ENCODE measurements at regions not wholly inside any gene's neighbourhood (a gene's known extent, or its start where the extent isn't known, plus 50 kb on each side); places are given as distances from the start of the nearest gene placed in this dataset.

DNA sequence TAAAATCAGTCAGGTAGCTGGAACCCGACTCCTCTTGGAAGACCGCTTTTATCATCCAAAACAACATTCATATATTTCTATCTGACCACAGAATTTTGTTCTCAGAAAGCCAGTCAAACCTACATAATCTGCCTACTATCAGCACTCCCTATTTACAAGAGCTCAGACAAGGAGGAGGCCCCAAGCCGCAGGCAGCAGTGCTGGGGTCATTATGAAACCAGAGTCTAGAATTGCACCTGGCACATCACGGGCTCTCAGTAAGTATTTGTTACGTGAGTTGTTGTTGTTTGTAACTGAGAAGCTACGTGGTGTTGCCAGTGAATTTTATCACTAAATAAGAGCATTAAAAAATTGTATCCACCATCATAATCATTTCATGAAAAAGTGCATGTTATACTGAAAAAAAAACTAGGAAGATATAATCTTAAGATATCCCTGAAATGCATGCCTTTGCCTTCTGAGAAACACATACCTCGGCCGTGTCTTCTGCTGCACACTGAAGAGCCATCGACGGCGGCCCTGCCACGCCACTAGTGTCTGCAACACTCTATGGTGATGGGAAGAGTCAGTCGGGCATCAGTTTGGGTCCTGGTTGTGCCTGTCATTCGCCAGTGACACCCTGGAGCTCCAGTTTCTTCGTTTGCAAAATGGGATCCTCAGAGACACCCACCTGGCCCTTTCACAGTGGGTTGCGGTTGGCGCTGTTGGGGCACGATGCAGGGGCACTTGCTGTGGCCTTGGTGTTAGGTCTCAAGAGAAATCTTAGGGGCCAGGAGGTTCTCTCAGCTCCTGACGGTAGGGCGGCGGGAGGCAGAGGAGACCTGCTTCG, 505.9 kb downstream of the EIPR1 start:
- Histone ChIP-seq H3K4me1 (ENCODE audit: insufficient read depth) (peaks cover 4% of the 10 kb centered on the region), H3K4me3 (no peak overlapping the region), H3K9me3 (ENCODE audit: low read depth) (no peaks in the 10 kb centered on the region), H4K20me1 (ENCODE audit: insufficient read depth, poor library complexity, severe bottlenecking) (no peaks in the 10 kb centered on the region), H3K9me2 (replicated peaks; ENCODE audit: insufficient read depth) (no peaks in the 10 kb centered on the region), H3K79me2 (no peaks in the 10 kb centered on the region), H2AFZ (no peak overlapping the region), H3K4me2 (no peak overlapping the region), H3K36me3 (replicated peaks; ENCODE audit: insufficient read depth, low read depth) (no peaks in the 10 kb centered on the region), H3K27me3 (no peaks in the 10 kb centered on the region), H3K27ac (no peak overlapping the region)
- no peak for DNase-seq (ENCODE audit: low spot score)
- WGBS (ENCODE audit: low lambda C conversion rate, missing lambda C conversion rate): 90% methylated on average over 22 of the region's 22 CpGs
- TF ChIP-seq EZH2phosphoT487 (IDR thresholded peaks at IDR 0.05; ENCODE audit: low read depth, severe bottlenecking, unreplicated experiment): no peak
- TF ChIP-seq EZH2 (IDR thresholded peaks at IDR 0.05; ENCODE audit: borderline replicate concordance): no peak
- TF ChIP-seq, protein P1, sequence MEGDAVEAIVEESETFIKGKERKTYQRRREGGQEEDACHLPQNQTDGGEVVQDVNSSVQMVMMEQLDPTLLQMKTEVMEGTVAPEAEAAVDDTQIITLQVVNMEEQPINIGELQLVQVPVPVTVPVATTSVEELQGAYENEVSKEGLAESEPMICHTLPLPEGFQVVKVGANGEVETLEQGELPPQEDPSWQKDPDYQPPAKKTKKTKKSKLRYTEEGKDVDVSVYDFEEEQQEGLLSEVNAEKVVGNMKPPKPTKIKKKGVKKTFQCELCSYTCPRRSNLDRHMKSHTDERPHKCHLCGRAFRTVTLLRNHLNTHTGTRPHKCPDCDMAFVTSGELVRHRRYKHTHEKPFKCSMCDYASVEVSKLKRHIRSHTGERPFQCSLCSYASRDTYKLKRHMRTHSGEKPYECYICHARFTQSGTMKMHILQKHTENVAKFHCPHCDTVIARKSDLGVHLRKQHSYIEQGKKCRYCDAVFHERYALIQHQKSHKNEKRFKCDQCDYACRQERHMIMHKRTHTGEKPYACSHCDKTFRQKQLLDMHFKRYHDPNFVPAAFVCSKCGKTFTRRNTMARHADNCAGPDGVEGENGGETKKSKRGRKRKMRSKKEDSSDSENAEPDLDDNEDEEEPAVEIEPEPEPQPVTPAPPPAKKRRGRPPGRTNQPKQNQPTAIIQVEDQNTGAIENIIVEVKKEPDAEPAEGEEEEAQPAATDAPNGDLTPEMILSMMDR (IDR thresholded peaks at IDR 0.05; ENCODE audit: poor library complexity): no peak

DNA sequence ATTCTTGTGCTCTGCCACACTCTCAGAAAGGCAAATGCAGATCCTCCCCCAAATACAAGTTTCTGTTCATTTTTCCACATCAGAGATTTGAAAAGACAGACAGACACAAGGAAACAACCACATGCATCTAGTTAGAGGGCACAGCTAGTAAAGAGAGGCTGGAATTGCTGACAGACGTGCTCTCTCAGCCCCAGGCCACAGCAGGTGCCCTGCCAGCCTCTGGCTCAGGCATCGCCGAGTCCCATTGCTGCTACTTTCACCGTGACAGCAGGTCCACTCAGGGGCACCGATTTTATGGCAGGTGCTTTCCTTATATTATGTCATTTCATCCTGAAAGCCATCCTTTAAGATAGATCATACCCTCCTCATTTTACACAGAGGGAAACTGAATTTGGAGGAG, 507.5 kb downstream of the EIPR1 start:
- no peak overlapping the region for H3K4me2 ChIP-seq
- no peak overlapping the region for H3K4me3 ChIP-seq
- no peaks in the 10 kb centered on the region for H3K4me1 ChIP-seq (ENCODE audit: insufficient read depth)
- TF ChIP-seq, protein P1 (IDR thresholded peaks at IDR 0.05; ENCODE audit: poor library complexity): no peak
- TF ChIP-seq EZH2phosphoT487 (IDR thresholded peaks at IDR 0.05; ENCODE audit: low read depth, severe bottlenecking, unreplicated experiment) (no peak), EZH2 (IDR thresholded peaks at IDR 0.05; ENCODE audit: borderline replicate concordance) (no peak)
- no peaks in the 10 kb centered on the region for H3K9me2 ChIP-seq (replicated peaks; ENCODE audit: insufficient read depth)
- H3K27me3 ChIP-seq: no peaks in the 10 kb centered on the region
- no peaks in the 10 kb centered on the region for H3K79me2 ChIP-seq
- no peaks in the 10 kb centered on the region for H3K9me3 ChIP-seq (ENCODE audit: low read depth)
- no peak for DNase-seq (ENCODE audit: low spot score)
- 79% methylated on average over 5 of the region's 5 CpGs for WGBS (ENCODE audit: low lambda C conversion rate, missing lambda C conversion rate)
- H3K36me3 ChIP-seq (replicated peaks; ENCODE audit: insufficient read depth, low read depth): no peaks in the 10 kb centered on the region
- no peak overlapping the region for H3K27ac ChIP-seq
- H4K20me1 ChIP-seq (ENCODE audit: insufficient read depth, poor library complexity, severe bottlenecking): no peaks in the 10 kb centered on the region
- H2AFZ ChIP-seq: no peak overlapping the region

DNA sequence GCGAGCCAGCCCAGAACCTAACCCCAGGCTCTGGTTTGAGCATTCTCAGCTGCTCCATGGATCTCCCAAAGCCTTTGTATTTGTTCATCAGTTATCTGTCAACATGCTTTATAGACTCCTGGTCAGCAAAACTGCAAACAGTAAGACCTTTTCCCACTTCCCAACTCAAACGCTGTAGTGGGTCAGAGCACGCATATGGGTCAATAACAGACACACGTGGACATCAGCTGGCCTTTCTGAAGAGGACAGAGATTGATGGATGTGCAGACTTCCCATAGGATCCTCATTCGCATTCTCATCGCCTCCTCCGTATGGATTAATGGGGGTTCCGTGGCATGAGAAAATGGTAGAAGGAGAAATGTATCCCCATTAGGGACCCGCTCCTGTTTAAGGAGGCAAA, 508.1 kb downstream of the EIPR1 start:
- 87% methylated on average over 9 of the region's 9 CpGs for WGBS (ENCODE audit: low lambda C conversion rate, missing lambda C conversion rate)
- Histone ChIP-seq H3K79me2 (no peaks in the 10 kb centered on the region), H2AFZ (no peak overlapping the region), H3K9me3 (ENCODE audit: low read depth) (no peaks in the 10 kb centered on the region), H3K27ac (no peak overlapping the region), H4K20me1 (ENCODE audit: insufficient read depth, poor library complexity, severe bottlenecking) (no peaks in the 10 kb centered on the region), H3K27me3 (no peaks in the 10 kb centered on the region), H3K36me3 (replicated peaks; ENCODE audit: insufficient read depth, low read depth) (no peaks in the 10 kb centered on the region), H3K4me1 (ENCODE audit: insufficient read depth) (no peaks in the 10 kb centered on the region), H3K4me3 (no peak overlapping the region), H3K4me2 (no peak overlapping the region), H3K9me2 (replicated peaks; ENCODE audit: insufficient read depth) (no peaks in the 10 kb centered on the region)
- DNase-seq (ENCODE audit: low spot score): no peak
- TF ChIP-seq EZH2 (IDR thresholded peaks at IDR 0.05; ENCODE audit: borderline replicate concordance) (no peak), EZH2phosphoT487 (IDR thresholded peaks at IDR 0.05; ENCODE audit: low read depth, severe bottlenecking, unreplicated experiment) (no peak)
- TF ChIP-seq, protein P1 (IDR thresholded peaks at IDR 0.05; ENCODE audit: poor library complexity): no peak
